Neuronal stem cell (in vitro differentiated cells): ENCODE measurements at regions not wholly inside any gene's neighbourhood (a gene's known extent, or its start where the extent isn't known, plus 50 kb on each side); places are given as distances from the start of the nearest gene placed in this dataset.

Source experiments
- DNase-seq: peaks from one replicate; pipeline ENCODE4 v3.0.0-alpha.2; 2013; ENCODE audit warnings: low spot score
- H2AFZ ChIP-seq: one replicate; pipeline ENCODE4 v1.6.1; 2013; ENCODE audit warnings: mild to moderate bottlenecking, low read length, inconsistent platforms
- H2AK5ac ChIP-seq: 2 replicates; pipeline ENCODE4 v1.6.1; 2013; ENCODE audit warnings: low read depth, mild to moderate bottlenecking, inconsistent platforms, low read length, moderate library complexity, mixed read lengths
- H2BK120ac ChIP-seq: 2 replicates; pipeline ENCODE4 v1.6.1; 2013; ENCODE audit warnings: low read depth, mild to moderate bottlenecking, inconsistent platforms, low read length, moderate library complexity, mixed read lengths
- H2BK12ac ChIP-seq: one replicate; pipeline ENCODE4 v1.6.1; 2013; ENCODE audit warnings: low read length, inconsistent platforms
- H2BK15ac ChIP-seq: 2 replicates; pipeline ENCODE4 v1.6.1; 2013; ENCODE audit warnings: mild to moderate bottlenecking, low read length, inconsistent platforms, mixed read lengths
- H2BK5ac ChIP-seq: one replicate; pipeline ENCODE4 v1.6.1; 2013; ENCODE audit warnings: inconsistent platforms, mild to moderate bottlenecking, low read length, moderate library complexity
- H3K14ac ChIP-seq: one replicate; pipeline ENCODE4 v1.6.1; 2013; ENCODE audit warnings: low read length, inconsistent platforms
- H3K18ac ChIP-seq: 2 replicates; pipeline ENCODE4 v1.6.1; 2013; ENCODE audit warnings: low read length, inconsistent platforms
- H3K23ac ChIP-seq: 2 replicates; pipeline ENCODE4 v1.6.1; 2013; ENCODE audit warnings: low read depth, mild to moderate bottlenecking, mixed read lengths, low read length, inconsistent platforms; ENCODE audit not compliant: poor library complexity
- H3K27ac ChIP-seq: replicated peaks from 3 replicates; pipeline ENCODE4 v1.5.1; 2013; ENCODE audit warnings: low read length, inconsistent platforms
- H3K27me3 ChIP-seq, 3 experiments: 2 replicates each; pipeline ENCODE4 v1.6.1; 2013; ENCODE audit warnings: low read length in 3 of 3, mild to moderate bottlenecking in 2 of 3, inconsistent platforms in 1 of 3, low read depth in 1 of 3, mixed read lengths in 1 of 3, moderate library complexity in 1 of 3; ENCODE audit not compliant: control insufficient read depth in 3 of 3, insufficient read depth in 3 of 3
- H3K36me3 ChIP-seq, 2 donors: replicated peaks in 1 of 2; 2 replicates each; pipeline ENCODE4 v1.6.1; 2013; ENCODE audit warnings: low read length in 2 of 2; ENCODE audit not compliant: control insufficient read depth in 2 of 2, insufficient read depth in 2 of 2
- H3K4ac ChIP-seq: 2 replicates; pipeline ENCODE4 v1.6.1; 2013; ENCODE audit warnings: inconsistent platforms, mild to moderate bottlenecking, low read length, moderate library complexity
- H3K4me1 ChIP-seq, 2 donors: 1 replicate in 1 of 2; 2 replicates in 1 of 2; pipeline ENCODE4 v1.6.1; 2013; ENCODE audit warnings: low read length in 2 of 2, low read depth in 1 of 2; ENCODE audit not compliant: control insufficient read depth in 2 of 2, insufficient read depth in 1 of 2
- H3K4me2 ChIP-seq: one replicate; pipeline ENCODE4 v1.6.1; 2013; ENCODE audit warnings: mild to moderate bottlenecking, low read length, inconsistent platforms; ENCODE audit not compliant: insufficient read depth, poor library complexity, severe bottlenecking
- H3K4me3 ChIP-seq, 2 donors: 2 replicates each; pipeline ENCODE4 v1.5.1; 2013; ENCODE audit warnings: low read length in 2 of 2, mild to moderate bottlenecking in 2 of 2, inconsistent platforms in 1 of 2, moderate library complexity in 1 of 2
- H3K79me1 ChIP-seq: one replicate; pipeline ENCODE4 v1.6.1; 2013; ENCODE audit warnings: low read depth, mild to moderate bottlenecking, inconsistent platforms, low read length, moderate library complexity
- H3K9ac ChIP-seq: one replicate; pipeline ENCODE4 v1.6.1; 2013; ENCODE audit warnings: mild to moderate bottlenecking, low read depth, low read length, inconsistent platforms; ENCODE audit not compliant: poor library complexity
- H3K9me3 ChIP-seq, 2 donors: replicated peaks in 1 of 2; 2 replicates each; pipeline versions ENCODE3 to v1.6.1; 2013; ENCODE audit warnings: low read length in 2 of 2, mild to moderate bottlenecking in 2 of 2, inconsistent platforms in 1 of 2, low read depth in 1 of 2, mixed read lengths in 1 of 2, moderate library complexity in 1 of 2; ENCODE audit not compliant: control insufficient read depth in 2 of 2, insufficient read depth in 1 of 2
- H4K8ac ChIP-seq: one replicate; pipeline ENCODE4 v1.6.1; 2013; ENCODE audit warnings: low read depth, mild to moderate bottlenecking, inconsistent platforms, low read length, moderate library complexity
- H4K91ac ChIP-seq: one replicate; pipeline ENCODE4 v1.6.1; 2013; ENCODE audit warnings: low read length, low read depth, mild to moderate bottlenecking, inconsistent platforms; ENCODE audit not compliant: poor library complexity
- WGBS, 2 donors: extraction: QIAGEN DNeasy Blood & Tissue Kit; methylation state at CpG; one replicate each; pipeline ENCODE4 v1.1.7; 2013; ENCODE audit warnings: missing lambda C conversion rate in 2 of 2, mixed read lengths in 1 of 2; ENCODE audit not compliant: insufficient read length in 2 of 2, insufficient replicate concordance in 1 of 2; ENCODE audit errors: extremely low coverage in 2 of 2; 5-methylcytosine and 5-hydroxymethylcytosine counted together

DNA sequence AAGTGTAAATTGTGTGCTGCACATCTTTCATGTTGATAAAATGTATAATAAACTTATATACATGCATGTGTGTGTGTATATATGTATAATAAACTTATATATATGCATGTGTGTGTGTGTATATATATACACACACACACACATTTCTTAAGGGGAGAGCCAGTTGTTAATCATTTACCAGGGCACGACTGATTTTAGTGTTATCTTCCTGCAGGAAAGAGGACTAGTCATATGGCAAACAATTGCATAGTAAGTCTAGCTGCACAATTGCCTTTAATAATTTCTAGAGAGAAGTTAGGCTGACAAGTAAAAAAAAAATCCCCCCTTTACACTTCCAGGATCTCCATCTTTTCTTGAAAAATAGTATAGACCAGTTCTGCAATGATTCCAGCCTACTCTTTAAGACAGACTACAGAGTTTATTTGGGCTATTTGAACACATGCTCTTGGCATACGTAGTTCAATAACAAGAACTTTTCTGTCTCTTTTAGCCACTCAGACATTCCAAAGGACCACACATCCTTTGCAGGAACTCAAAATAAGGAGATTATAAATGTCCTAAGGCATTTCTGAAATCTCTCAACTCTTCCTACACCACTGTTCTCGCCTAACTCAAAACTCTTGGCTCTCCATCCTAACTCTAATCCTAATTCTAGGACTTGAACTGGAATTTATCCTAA is 163.6 kb upstream of the SETMAR start:
- DNase-seq, result no peak
- Histone ChIP-seq H2BK5ac (no peak overlapping the region), H3K27ac (no peak overlapping the region), H3K14ac (no peak overlapping the region), H3K79me1 (no peaks in the 10 kb centered on the region), H3K36me3 (no peaks in the 10 kb centered on the region), H3K4me2 (no peak overlapping the region), H2AFZ (no peak overlapping the region), H3K18ac (no peak overlapping the region), H2BK12ac (no peak overlapping the region), H4K8ac (no peak overlapping the region), H3K4me3 (no peak overlapping the region), H3K9ac (no peak overlapping the region), H3K23ac (no peak overlapping the region), H2BK15ac (no peak overlapping the region), H2BK120ac (no peak overlapping the region), H3K27me3 (no peaks in the 10 kb centered on the region), H4K91ac (no peak overlapping the region), H3K9me3 (no peaks in the 10 kb centered on the region), H3K4ac (no peak overlapping the region), H3K4me1 (no peaks in the 10 kb centered on the region), H2AK5ac (no peak overlapping the region)
- WGBS, 2 donors, result no CpG with 5 or more reads among the region's 3 CpGs

DNA sequence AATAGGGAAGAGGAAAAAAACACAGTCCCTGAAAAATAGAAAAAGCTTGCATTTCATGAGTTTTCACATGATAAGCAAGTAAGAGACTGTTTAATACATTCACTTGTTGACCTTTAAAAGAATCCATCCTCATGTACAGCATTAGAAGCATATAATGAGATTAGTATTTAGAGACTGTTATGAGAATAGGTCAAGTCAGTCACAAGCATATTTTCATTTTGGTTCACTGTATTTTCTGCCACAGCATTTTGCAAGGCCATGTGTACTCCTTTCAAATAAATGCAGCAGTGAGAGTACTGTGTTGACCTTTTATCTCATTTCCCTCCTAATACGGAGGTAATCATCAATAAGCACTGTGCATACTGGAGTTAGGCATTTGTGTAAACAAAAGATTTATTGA is 162.2 kb upstream of the SETMAR start:
- H3K4ac ChIP-seq, result no peak overlapping the region
- H3K23ac ChIP-seq, result no peak overlapping the region
- no peak overlapping the region for H3K9ac ChIP-seq
- no peak overlapping the region for H2BK5ac ChIP-seq
- no peaks in the 10 kb centered on the region for H3K27me3 ChIP-seq
- no peak overlapping the region for H3K14ac ChIP-seq
- H4K91ac ChIP-seq, result no peak overlapping the region
- H3K4me2 ChIP-seq, result no peak overlapping the region
- H3K79me1 ChIP-seq, result no peaks in the 10 kb centered on the region
- H3K27ac ChIP-seq, result no peak overlapping the region
- no peak overlapping the region for H2BK120ac ChIP-seq
- H2AFZ ChIP-seq, result no peak overlapping the region
- no peak overlapping the region for H4K8ac ChIP-seq
- no peak overlapping the region for H2BK15ac ChIP-seq
- H3K4me1 ChIP-seq, result no peaks in the 10 kb centered on the region
- no peaks in the 10 kb centered on the region for H3K36me3 ChIP-seq
- H3K9me3 ChIP-seq, result no peaks in the 10 kb centered on the region
- H3K18ac ChIP-seq, result no peak overlapping the region
- WGBS, 2 donors, result no CpG with 5 or more reads among the region's 1 CpG
- no peak for DNase-seq
- H3K4me3 ChIP-seq, result no peak overlapping the region
- H2BK12ac ChIP-seq, result no peak overlapping the region
- H2AK5ac ChIP-seq, result no peak overlapping the region

GRCh38 chr3:4147556-4148118 is 155.5 kb upstream of the SETMAR start:
- H3K4me3 ChIP-seq, result no peak overlapping the region
- no peaks in the 10 kb centered on the region for H3K4me1 ChIP-seq
- no peak overlapping the region for H2AK5ac ChIP-seq
- no peak overlapping the region for H2BK15ac ChIP-seq
- no peaks in the 10 kb centered on the region for H3K79me1 ChIP-seq
- H4K8ac ChIP-seq, result no peak overlapping the region
- no peak for DNase-seq
- H2BK12ac ChIP-seq, result no peak overlapping the region
- H2BK120ac ChIP-seq, result no peak overlapping the region
- no peak overlapping the region for H2AFZ ChIP-seq
- H3K4me2 ChIP-seq, result no peak overlapping the region
- no peak overlapping the region for H3K14ac ChIP-seq
- H3K18ac ChIP-seq, result no peak overlapping the region
- WGBS, 2 donors, result no CpG with 5 or more reads among the region's 3 CpGs
- no peaks in the 10 kb centered on the region for H3K36me3 ChIP-seq
- H3K9me3 ChIP-seq, result no peaks in the 10 kb centered on the region
- no peak overlapping the region for H3K9ac ChIP-seq
- no peak overlapping the region for H3K4ac ChIP-seq
- no peaks in the 10 kb centered on the region for H3K27me3 ChIP-seq
- no peak overlapping the region for H3K23ac ChIP-seq
- H2BK5ac ChIP-seq, result no peak overlapping the region
- H3K27ac ChIP-seq, result no peak overlapping the region
- no peak overlapping the region for H4K91ac ChIP-seq

- Histone ChIP-seq H3K4me2 (no peak overlapping the region), H2BK12ac (no peak overlapping the region), H3K36me3 (no peaks in the 10 kb centered on the region), H3K79me1 (no peaks in the 10 kb centered on the region), H3K14ac (no peak overlapping the region), H3K27me3 (no peaks in the 10 kb centered on the region), H2BK120ac (no peak overlapping the region), H2AK5ac (no peak overlapping the region), H3K9me3 (no peaks in the 10 kb centered on the region), H3K4me3 (no peak overlapping the region), H3K4ac (no peak overlapping the region), H3K18ac (no peak overlapping the region), H3K4me1 (no peaks in the 10 kb centered on the region), H4K8ac (no peak overlapping the region), H3K23ac (no peak overlapping the region), H2AFZ (no peak overlapping the region), H3K27ac (no peak overlapping the region), H3K9ac (no peak overlapping the region), H2BK5ac (no peak overlapping the region), H4K91ac (no peak overlapping the region), H2BK15ac (no peak overlapping the region)
- no peak for DNase-seq
- WGBS, 2 donors, result no CpG with 5 or more reads among the region's 2 CpGs
Observed at GRCh38 chr3:4149296-4149695, 153.9 kb upstream of the SETMAR start.
